H9 (cell line): ENCODE measurements at regions not wholly inside any gene's neighbourhood (a gene's known extent, or its start where the extent isn't known, plus 50 kb on each side); places are given as distances from the start of the nearest gene placed in this dataset.

Experiments used
- DNase-seq: peaks from one replicate; pipeline ENCODE4 v3.0.0-alpha.2; 2017
- H2AFZ ChIP-seq: one replicate; pipeline ENCODE4 v1.6.1; 2013; ENCODE audit warnings: mild to moderate bottlenecking, low read length, control low read depth, moderate library complexity
- H2AK5ac ChIP-seq: 2 replicates; pipeline ENCODE4 v1.6.1; 2013; ENCODE audit warnings: low read length, control low read depth, mixed read lengths; ENCODE audit not compliant: insufficient read length
- H2BK120ac ChIP-seq: one replicate; pipeline ENCODE4 v1.6.1; 2013; ENCODE audit warnings: low read depth, mild to moderate bottlenecking, low read length, control low read depth, inconsistent platforms; ENCODE audit not compliant: poor library complexity, severe bottlenecking
- H2BK12ac ChIP-seq: 2 replicates; pipeline ENCODE4 v1.6.1; 2013; ENCODE audit warnings: low read length, control low read depth, mixed read lengths, low read depth; ENCODE audit not compliant: insufficient read length
- H2BK15ac ChIP-seq: 2 replicates; pipeline ENCODE4 v1.6.1; 2013; ENCODE audit warnings: low read depth, low read length, control low read depth
- H2BK20ac ChIP-seq: one replicate; pipeline ENCODE4 v1.6.1; 2013; ENCODE audit warnings: low read depth, mild to moderate bottlenecking, low read length, control low read depth, inconsistent platforms; ENCODE audit not compliant: poor library complexity, severe bottlenecking
- H2BK5ac ChIP-seq: 2 replicates; pipeline ENCODE4 v1.6.1; 2013; ENCODE audit warnings: low read length, control low read depth, mixed read lengths; ENCODE audit not compliant: insufficient read length
- H3K14ac ChIP-seq: 2 replicates; pipeline ENCODE4 v1.6.1; 2013; ENCODE audit warnings: low read length, control low read depth; ENCODE audit not compliant: insufficient read depth
- H3K18ac ChIP-seq: 2 replicates; pipeline ENCODE4 v1.6.1; 2013; ENCODE audit warnings: low read depth, mild to moderate bottlenecking, mixed read lengths, low read length, control low read depth; ENCODE audit not compliant: insufficient read length
- H3K23ac ChIP-seq: 2 replicates; pipeline ENCODE4 v1.6.1; 2013; ENCODE audit warnings: low read length, control low read depth, mixed read lengths, low read depth; ENCODE audit not compliant: insufficient read length
- H3K23me2 ChIP-seq: 2 replicates; pipeline ENCODE4 v1.6.1; 2013; ENCODE audit warnings: low read depth, mild to moderate bottlenecking, mixed read lengths, low read length, control low read depth; ENCODE audit not compliant: insufficient read length, poor library complexity, severe bottlenecking
- H3K27ac ChIP-seq: 2 replicates; pipeline ENCODE4 v1.5.1; 2013; ENCODE audit warnings: low read length, control low read depth, mixed read lengths, low read depth; ENCODE audit not compliant: insufficient read length
- H3K27me3 ChIP-seq: 2 replicates; pipeline ENCODE4 v1.6.1; 2013; ENCODE audit warnings: low read length, control low read depth, inconsistent platforms; ENCODE audit not compliant: insufficient read depth
- H3K4ac ChIP-seq: 2 replicates; pipeline ENCODE4 v1.6.1; 2013; ENCODE audit warnings: low read depth, mild to moderate bottlenecking, control low read depth, inconsistent platforms, low read length, moderate library complexity
- H3K4me1 ChIP-seq: 2 replicates; pipeline ENCODE4 v1.6.1; 2013; ENCODE audit warnings: low read length, control low read depth, inconsistent platforms; ENCODE audit not compliant: insufficient read depth
- H3K4me2 ChIP-seq: 2 replicates; pipeline ENCODE4 v1.6.1; 2013; ENCODE audit warnings: low read length, control low read depth, mixed read lengths; ENCODE audit not compliant: insufficient read length, insufficient read depth
- H3K56ac ChIP-seq: 2 replicates; pipeline ENCODE4 v1.6.1; 2013; ENCODE audit warnings: low read depth, mild to moderate bottlenecking, mixed read lengths, low read length, control low read depth; ENCODE audit not compliant: insufficient read length
- H3K79me1 ChIP-seq: 2 replicates; pipeline ENCODE4 v1.6.1; 2013; ENCODE audit warnings: low read depth, mild to moderate bottlenecking, moderate library complexity, low read length, control low read depth, inconsistent platforms; ENCODE audit not compliant: insufficient read depth, poor library complexity, severe bottlenecking
- H3K79me2 ChIP-seq: 2 replicates; pipeline ENCODE4 v1.6.1; 2013; ENCODE audit warnings: low read length, control low read depth, inconsistent platforms; ENCODE audit not compliant: insufficient read depth
- H3K9ac ChIP-seq: 2 replicates; pipeline ENCODE4 v1.6.1; 2013; ENCODE audit warnings: low read length, control low read depth, mixed read lengths; ENCODE audit not compliant: insufficient read length; ENCODE audit errors: extremely low read depth
- H3K9me3 ChIP-seq: one replicate; pipeline ENCODE4 v1.6.1; 2013; ENCODE audit warnings: low read depth, low read length, inconsistent platforms; ENCODE audit not compliant: control insufficient read depth
- H3T11ph ChIP-seq: one replicate; pipeline ENCODE4 v1.6.1; 2013; ENCODE audit warnings: mild to moderate bottlenecking, low read length, control low read depth, inconsistent platforms
- H4K20me1 ChIP-seq: one replicate; pipeline ENCODE4 v1.6.1; 2013; ENCODE audit not compliant: control insufficient read depth, insufficient read length, insufficient read depth
- H4K5ac ChIP-seq: 2 replicates; pipeline ENCODE4 v1.6.1; 2013; ENCODE audit warnings: low read depth, mild to moderate bottlenecking, mixed read lengths, low read length, control low read depth; ENCODE audit not compliant: insufficient read length
- H4K8ac ChIP-seq: replicated peaks from 2 replicates; pipeline ENCODE4 v1.6.1; 2013; ENCODE audit warnings: low read length, control low read depth, mixed read lengths, low read depth; ENCODE audit not compliant: insufficient read length
- H4K91ac ChIP-seq: 2 replicates; pipeline ENCODE4 v1.6.1; 2013; ENCODE audit warnings: low read depth, mild to moderate bottlenecking, moderate library complexity, mixed read lengths, low read length, control low read depth; ENCODE audit not compliant: insufficient read length
- H3K27ac Mint-ChIP-seq, 3 experiments: 2 replicates in 2 of 3; 3 replicates in 1 of 3; pipeline ENCODE4 v1.8.0; 2020 to 2021; ENCODE audit warnings: mixed read lengths in 3 of 3, mild to moderate bottlenecking in 1 of 3, moderate library complexity in 1 of 3
- H3K27me3 Mint-ChIP-seq: 2 replicates; pipeline ENCODE4 v1.8.0; 2021; ENCODE audit warnings: low read depth, mild to moderate bottlenecking, moderate library complexity, mixed read lengths
- H3K36me3 Mint-ChIP-seq, 3 experiments: 2 replicates in 2 of 3; 3 replicates in 1 of 3; pipeline ENCODE4 v1.8.0; 2020 to 2021; ENCODE audit warnings: low read depth in 3 of 3, mixed read lengths in 3 of 3; ENCODE audit not compliant: insufficient read depth in 1 of 3
- H3K4me1 Mint-ChIP-seq, 2 experiments: 2 replicates each; pipeline ENCODE4 v1.8.0; 2020; ENCODE audit warnings: mixed read lengths in 2 of 2
- H3K4me3 Mint-ChIP-seq, 2 experiments: 2 replicates in 1 of 2; 3 replicates in 1 of 2; pipeline ENCODE4 v1.8.0; 2020 to 2021; ENCODE audit warnings: mild to moderate bottlenecking in 2 of 2, mixed read lengths in 2 of 2, moderate library complexity in 1 of 2
- H3K9me3 Mint-ChIP-seq, 2 experiments: 2 replicates in 1 of 2; 3 replicates in 1 of 2; pipeline ENCODE4 v1.8.0; 2020; ENCODE audit warnings: mild to moderate bottlenecking in 2 of 2, mixed read lengths in 2 of 2, moderate library complexity in 1 of 2
- CTCF ChIP-seq: fragments of 200-600 bp; sonication (generic); conservative IDR thresholded peaks from 3 replicates; pipeline ENCODE4 v1.8.0; 2021; ENCODE audit warnings: antibody characterized with exemption, mild to moderate bottlenecking
- WGBS: extraction: QIAGEN DNeasy Blood & Tissue Kit; methylation state at CpG from one replicate; pipeline ENCODE4 v1.1.7; 2013; ENCODE audit warnings: missing lambda C conversion rate, low lambda C conversion rate, mixed read lengths; ENCODE audit not compliant: insufficient read length; ENCODE audit errors: extremely low coverage; 5-methylcytosine and 5-hydroxymethylcytosine counted together

DNA sequence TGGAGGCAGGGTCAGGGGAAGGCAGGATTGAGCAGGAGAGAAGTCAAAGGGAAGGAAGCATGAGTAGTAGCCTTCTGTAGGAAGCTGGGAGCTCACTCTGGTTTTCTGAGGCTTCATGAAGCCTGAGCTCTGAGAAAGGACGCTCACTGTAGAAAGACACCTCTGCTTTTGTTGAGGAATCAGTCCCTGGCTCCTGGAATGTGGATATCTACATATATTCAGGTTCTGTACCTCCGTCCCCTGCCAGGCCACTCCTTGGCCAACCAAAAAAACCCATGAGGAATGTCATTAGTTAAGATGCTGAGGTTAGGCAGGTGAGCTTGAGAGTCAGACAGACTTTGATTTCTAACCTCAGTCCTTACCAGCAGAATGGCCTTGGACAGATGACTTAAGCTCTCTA lies 283.5 kb upstream of the HABP2 start:
- Histone ChIP-seq H3K23ac (no peak overlapping the region), H3K23me2 (no peaks in the 10 kb centered on the region), H3K4me2 (no peak overlapping the region), H2AFZ (no peak overlapping the region), H3K27ac (no peak overlapping the region), H3K79me2 (no peaks in the 10 kb centered on the region; the same call in 1 of the 2 replicates), H3T11ph (no peak overlapping the region), H2BK20ac (no peak overlapping the region), H2BK120ac (no peak overlapping the region), H4K8ac (no peak overlapping the region), H3K18ac (no peak overlapping the region), H4K20me1 (no peaks in the 10 kb centered on the region), H3K79me1 (no peaks in the 10 kb centered on the region), H3K4ac (no peak overlapping the region), H4K91ac (no peak overlapping the region), H4K5ac (no peak overlapping the region), H3K56ac (no peak overlapping the region), H2BK5ac (no peak overlapping the region), H3K9ac (no peak overlapping the region), H2AK5ac (no peak overlapping the region), H3K27me3 (no peaks in the 10 kb centered on the region), H3K4me1 (no peaks in the 10 kb centered on the region; the same call in 1 of the 2 replicates), H3K14ac (no peak overlapping the region), H2BK12ac (no peak overlapping the region), H3K9me3 (no peaks in the 10 kb centered on the region), H2BK15ac (no peak overlapping the region)
- TF ChIP-seq CTCF, result no peak
- Mint-ChIP-seq H3K4me3 (no peak overlapping the region), H3K4me1 (peaks cover 33 to 36% of the 10 kb centered on the region in 2 experiments), H3K27ac (no peak overlapping the region; a peak in 1 of 7 replicates), H3K9me3 (no peaks in the 10 kb centered on the region; a peak in 2 of 5 replicates), H3K27me3 (peaks cover 11% of the 10 kb centered on the region), H3K36me3 (no peaks in the 10 kb centered on the region; a peak in 1 of 7 replicates)
- WGBS, result no CpG with 5 or more reads among the region's 2 CpGs
- DNase-seq, result no peak
